RPMI7951 (cell line): ENCODE measurements at regions not wholly inside any gene's neighbourhood (a gene's known extent, or its start where the extent isn't known, plus 50 kb on each side); places are given as distances from the start of the nearest gene placed in this dataset.

Experiments used
- DNase-seq: peaks from one replicate; pipeline ENCODE4 v3.0.0-alpha.2; 2012; ENCODE audit warnings: low read depth

DNA sequence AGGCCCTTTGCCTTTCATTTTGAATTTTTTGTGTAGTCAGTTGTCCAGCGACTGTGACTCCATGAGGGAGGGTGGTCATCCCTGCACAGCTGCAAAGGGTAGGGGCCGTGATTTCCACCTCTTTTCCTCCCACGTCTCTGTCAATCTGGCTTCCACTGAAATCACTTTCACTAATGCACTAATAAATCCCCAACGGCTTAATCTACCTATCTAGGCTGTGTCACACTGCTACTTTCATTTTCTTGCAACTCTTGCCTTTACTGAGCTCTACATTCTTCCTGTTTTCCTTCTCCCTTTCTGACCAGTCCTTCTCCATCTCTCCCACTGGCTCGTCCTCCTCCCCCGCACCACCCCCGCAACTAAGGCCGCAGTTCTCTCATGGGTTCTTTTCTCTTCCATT is 212.3 kb upstream of the FOXN3 start:
- no peak for DNase-seq

DNA sequence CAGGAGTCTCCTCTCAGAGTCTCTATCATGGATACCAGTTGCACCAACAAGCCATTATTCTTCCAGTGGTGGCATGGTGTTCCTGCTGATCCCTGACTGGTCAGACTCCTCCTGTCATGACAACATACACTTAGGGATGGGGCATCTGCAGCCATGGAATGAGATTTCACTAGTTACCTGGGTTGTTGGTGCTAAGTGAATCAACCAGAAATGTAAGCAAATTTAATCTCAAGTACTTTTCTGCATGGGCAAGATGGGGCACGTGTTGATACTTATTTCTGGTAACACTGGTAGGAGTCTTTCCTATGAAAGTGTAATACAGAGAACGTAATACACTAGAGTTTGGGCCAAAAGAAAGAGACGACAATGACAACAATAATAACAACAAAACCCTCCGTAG is 211.5 kb upstream of the FOXN3 start:
- DNase-seq, result no peak

DNA sequence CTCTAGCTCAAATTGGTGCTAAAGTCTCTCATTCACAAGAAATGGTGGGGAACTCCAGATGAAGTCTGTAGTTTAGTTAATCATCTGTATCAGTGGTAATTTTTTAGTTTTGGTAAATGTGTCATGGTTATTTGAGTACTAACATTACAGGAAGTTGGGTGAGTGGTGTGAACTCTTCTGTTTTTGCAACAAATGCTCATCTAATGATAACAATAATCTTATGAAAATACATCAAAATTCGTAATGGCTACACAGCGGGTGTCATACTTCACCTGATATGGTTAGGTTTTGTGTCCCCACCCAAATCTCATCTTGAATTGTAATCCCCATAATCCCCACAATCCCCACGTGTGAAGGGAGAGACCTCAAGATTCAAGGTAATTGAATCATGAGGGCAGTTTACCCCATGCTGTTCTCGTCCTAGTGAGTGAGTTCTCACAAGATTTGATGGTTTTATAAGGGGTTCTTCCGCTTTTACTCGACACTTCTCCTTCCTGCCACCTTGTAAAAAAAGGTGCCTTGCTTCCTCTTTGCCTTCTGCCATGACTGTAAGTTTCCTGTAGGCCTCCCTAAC is 209.3 kb upstream of the FOXN3 start:
- DNase-seq, result no peak

DNA sequence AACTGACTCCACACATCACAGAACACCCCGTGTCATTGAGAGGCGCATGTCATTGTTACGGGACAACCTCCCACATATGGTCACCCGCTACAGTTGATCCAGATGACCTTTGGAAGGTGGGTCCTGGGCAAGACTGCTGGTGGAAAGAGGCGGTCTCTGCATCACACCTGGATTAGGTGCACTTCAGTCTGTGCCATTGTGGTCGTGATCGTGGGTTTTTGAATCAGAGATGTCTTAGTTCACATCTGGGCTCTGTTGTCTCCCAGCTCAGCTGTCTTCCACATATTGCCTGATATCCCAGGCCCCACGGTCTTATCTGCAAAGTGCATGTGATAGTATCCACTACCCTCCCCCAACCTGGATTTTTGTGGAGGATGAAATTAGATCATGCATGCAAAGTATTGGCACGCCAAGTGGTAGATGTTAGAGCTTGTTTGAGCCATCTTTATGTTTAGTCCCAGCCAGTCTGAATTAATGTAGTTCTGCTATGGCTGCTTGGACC is 208.7 kb upstream of the FOXN3 start:
- no peak for DNase-seq

DNA sequence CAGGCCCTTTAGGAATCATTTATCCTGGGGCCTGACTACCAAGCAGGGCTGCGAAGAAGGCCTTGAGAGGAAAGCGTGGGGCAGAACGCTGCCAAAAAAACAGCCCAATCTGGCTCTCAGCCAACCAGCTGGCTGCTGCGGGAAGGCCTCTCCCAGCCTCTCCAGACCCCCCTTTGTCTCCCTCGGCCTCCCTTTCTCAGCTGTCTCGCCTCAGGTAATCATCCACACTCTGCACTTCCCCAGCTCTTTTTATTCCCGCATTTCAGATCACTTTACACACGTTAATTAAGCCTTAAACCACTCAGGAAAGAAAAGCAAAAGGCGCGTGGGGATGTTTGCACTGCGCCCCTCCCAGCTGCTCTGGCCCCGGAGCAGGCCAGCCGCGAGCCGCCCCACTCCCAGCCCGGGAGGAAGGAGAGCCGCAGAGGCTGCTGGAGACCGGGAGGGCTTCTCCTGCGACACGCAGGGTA is 208.2 kb upstream of the FOXN3 start:
- DNase-seq, result no peak

DNA sequence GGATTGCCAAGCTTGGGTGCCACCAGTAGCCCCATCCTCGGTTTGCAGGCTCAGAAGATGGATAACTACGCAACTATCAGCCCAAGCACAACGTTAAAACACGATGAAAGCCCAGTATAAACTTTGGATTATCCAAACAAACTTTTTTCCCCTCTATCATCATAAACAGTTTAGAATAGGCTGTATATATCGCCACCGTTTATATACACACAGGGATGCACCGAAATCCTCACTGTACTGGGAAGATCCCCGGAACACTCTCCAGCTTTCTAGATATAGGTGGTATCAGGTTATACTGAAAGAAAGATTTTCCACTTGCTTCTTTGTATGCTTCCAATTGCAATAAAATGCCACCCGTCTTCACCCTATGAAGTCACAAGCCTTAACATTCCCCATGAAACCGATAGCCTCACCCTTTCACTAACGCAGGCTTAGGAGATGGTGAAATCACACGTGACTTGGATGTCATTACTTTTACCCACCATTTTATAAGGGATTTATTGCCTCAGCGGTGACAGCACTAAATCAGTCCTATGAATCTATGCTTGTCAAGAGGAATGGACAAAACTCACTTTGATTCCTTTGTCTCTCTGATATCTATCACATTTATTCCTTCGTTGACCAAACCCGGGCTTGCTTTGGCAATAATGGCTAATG is 207.6 kb upstream of the FOXN3 start:
- no peak for DNase-seq

DNA sequence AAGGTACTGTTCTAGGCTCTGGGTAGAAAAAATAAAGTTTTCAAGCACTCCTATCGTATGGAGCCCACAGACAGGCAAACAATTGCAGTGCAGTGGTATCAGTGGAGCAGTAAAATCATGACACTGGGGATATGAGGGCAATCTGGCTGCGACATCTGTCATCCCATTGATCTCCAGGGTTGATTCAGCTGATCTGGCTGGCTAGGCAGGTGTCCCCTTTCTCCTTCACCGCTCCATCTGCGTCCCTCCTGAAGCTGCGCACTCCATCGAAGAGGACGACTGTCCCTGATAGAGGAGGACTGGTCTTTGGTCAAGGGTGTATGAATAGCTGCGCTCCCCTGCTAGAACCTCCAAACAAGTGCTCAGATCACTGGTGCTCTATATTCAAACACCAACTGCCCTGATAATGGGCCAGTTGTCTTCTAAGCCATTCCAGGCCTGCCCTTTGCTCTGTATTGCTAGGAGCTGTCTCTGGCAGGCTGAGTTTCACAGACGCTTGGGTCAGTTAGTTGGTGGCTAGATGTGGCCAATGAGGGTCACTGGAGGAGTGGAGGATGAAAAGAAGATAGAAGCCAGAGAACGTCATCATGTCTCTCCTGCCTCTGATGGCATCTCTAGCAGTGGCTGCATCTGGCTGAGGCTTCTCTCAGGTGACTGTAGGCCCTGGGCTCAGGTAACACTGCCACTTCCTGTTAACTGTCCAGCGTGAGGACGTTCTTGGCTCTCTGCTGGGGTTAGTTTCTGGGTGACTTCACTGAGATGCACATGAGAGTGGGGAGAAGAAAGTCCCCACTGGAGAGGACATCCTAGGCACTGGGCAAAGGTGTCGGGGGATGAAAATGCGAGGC is 205.0 kb upstream of the FOXN3 start:
- no peak for DNase-seq

DNA sequence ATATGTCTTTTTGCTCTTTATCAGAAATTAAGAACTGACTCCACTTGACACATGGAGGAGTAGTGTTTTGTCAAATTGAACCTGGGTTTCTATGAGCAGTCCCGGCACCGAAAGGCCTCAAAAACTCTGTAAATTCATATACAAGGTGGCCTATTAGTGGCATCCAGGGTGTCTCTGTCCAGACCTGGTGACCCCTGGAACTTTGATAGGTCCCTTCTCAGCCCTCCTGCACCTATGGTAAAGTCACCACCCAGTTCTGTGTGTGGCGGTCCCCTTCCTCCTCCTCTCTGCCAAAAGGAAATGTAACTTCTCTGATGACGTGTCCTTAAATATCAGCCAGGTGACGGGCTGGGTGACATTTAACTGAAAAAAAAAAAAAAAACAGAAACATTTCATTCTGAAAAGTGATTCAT is 204.0 kb upstream of the FOXN3 start:
- no peak for DNase-seq

DNA sequence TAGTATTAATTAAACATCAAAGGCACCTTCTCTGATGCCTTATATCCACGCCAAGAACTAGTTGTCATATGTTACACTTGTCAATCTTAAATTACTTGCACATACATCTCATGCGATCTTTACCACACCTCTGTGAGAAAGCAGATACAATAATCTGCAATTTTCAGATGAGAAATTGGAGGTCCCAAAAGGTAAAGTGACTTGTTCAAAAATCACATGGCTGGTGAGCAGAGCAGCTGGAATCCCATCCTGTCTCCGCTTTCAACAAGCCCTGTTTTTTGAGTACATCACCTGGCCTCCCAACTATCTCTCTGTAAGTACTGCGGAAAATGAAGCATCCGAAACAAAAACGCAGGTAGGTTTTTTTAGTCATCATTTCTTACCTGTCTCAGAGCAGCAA is 203.4 kb upstream of the FOXN3 start:
- DNase-seq, result no peak

DNA sequence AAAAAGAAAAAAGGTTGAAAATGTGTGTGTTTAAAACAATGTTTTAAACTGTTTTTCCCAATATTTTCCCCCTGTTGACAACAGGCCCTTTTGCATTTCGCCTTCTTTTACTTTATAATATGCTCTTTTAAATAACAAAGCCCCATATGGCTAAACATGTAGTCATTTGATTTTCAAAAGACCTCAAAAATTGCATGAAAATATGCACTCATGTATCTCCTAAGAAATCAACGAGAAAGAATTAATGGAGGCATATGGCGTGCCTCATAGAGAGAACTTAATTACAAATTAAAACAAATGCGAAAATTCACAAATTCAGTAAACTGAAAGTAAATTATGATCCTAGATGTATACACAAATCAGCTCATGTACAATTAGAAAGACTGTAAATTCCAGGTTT is 202.6 kb upstream of the FOXN3 start:
- no peak for DNase-seq

DNA sequence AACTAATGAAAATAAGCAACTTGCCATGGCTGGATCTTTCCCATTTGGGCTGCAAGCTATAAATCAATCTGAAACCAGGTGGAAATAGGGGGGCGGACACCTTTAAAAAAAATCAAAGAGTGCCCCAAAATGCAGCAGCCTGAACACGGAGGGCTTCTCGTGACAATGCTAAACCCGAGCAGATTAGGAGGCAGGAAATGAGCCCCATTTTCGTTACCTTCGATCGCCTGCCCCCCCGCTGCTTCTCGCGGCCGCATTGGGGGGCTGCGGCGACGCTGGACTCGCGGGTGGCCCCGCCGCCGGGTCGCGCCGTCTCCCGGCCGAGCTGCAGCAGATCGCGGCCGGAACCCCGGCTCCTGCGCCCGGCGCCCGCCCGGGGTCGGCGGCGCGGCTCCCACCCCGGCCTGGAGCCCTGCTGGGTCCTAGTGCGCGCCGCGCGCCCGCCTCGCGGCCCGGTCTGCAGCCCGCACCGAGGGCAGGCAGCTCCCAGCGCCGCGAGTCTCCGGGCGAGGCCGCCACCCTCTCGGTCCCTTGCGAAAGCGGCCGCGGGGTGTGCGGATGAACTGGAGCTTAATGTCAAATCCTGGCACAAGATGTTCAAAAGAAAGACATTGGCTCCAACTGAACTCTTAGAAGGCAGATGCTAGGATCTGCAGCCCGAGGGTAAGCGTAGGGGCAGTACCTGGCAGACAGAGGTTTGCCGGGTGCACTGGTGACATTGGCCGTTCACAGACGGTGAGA is 201.9 kb upstream of the FOXN3 start:
- peak; percentile 56 for DNase-seq

DNA sequence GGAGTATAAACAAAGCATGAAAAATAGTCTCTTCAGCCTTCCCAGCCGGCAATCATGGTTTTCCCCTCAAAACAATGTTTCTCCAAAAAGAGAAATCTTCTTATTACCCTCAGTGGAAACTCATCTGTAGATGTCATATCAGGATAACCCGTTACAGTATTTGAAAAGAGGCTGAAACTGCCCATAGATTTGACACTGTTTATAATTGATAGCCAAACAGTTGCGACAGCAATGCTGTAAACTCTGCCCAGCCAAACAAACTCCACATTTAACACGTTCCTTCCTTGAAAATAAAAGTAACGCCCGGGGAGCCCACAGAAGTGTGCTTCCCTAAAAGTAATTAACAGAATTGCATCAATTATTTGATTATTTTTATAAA is 201.3 kb upstream of the FOXN3 start:
- peak; percentile 6 for DNase-seq

DNA sequence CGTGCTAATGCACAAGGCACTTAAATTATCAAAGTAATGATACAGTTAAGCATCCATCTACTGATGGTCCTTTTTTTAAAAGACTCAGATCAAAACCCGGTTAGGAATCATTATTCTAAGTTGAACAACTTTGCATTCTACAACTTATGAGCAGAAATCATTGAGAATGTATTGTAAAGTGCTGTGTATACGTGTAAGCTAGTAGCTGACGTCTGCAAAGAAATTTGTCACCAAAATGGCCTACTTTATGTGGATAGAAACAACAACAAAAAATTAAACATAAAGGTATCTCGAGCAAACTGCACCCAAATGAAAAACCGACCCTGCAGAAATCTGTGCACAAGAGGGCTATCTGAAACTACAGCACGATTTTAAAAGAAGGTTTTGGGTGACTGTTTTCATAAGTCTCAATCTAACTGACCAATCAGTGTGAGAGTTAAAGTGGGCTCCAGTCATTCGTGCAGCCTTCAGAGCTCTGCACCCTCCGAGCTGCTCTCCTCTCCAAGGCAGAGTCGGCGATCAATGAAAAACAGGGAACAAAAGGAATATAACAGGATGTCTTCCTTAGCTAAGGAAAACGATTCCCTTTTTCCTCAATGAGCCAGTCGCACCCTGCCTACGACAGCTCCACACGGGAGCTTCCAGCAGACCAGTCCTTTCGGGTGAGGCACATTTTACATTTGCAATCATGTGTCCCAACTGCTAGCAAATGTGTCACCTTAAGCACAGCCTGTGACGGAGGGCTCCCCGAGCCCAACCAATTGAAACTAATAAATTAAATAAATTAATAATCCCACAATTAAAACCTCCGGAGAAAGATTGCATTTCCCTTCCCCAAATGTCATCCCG is 200.7 kb upstream of the FOXN3 start:
- DNase-seq, result peak; percentile 32

DNA sequence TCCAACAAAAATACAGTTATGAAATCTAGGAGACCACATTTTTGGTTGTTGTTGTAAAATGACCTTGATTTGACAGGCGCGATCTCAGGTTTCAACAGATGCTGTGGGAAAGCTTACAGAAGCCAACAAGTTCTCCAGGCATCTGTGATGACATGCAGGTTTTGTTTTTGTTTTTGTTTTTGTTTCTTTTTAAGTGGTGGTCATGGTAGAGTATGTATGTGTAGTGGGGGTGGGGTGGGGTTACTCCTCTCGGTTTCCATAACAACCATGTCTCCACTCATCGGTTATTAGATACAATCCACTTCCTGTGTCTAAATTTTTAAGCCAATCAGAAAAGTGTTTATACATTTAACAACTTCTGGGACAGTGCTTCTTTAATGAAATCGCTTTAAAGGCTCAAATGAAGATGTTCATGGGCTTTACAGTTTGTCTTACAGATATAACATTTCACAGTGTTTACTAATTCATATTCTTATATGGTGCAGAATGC is 199.9 kb upstream of the FOXN3 start:
- peak; percentile 16 for DNase-seq

DNA sequence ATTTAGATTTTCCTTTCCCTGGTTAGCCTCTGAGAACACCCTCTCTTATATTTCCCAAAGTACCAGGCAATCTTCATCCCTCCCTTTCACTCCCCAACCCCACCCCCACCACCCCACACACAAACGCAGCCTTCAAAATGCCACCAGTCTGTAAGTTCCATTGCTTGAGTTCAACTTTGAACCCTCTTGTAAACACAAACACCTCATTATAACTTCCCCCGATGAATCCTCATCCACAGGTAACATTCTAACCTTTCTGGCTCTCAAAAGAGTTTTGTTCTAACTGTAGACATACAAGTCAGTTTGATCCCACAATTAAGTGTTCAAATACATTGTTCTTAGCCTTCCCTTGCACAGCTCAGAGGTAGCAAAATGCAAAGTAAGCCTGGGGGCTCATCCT is 199.4 kb upstream of the FOXN3 start:
- DNase-seq, result no peak

DNA sequence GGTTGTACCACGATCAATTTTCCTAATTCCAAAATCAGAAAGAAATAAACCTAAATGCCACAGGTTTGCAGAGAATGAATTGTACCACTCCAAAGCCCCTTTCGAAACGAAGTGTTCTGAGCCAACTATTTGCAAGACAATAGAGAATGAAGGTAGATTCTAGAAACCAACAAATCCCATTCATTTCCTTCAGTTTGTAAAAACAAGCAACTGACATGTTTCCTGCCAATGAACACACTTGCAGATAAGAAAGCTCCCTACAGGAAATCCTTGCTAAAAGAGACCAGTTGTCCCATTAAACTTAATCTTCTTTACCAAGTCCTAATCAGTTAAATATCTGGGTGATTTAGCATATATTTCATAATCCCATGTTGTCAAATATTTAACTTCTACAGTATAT is 198.4 kb upstream of the FOXN3 start:
- DNase-seq, result no peak

DNA sequence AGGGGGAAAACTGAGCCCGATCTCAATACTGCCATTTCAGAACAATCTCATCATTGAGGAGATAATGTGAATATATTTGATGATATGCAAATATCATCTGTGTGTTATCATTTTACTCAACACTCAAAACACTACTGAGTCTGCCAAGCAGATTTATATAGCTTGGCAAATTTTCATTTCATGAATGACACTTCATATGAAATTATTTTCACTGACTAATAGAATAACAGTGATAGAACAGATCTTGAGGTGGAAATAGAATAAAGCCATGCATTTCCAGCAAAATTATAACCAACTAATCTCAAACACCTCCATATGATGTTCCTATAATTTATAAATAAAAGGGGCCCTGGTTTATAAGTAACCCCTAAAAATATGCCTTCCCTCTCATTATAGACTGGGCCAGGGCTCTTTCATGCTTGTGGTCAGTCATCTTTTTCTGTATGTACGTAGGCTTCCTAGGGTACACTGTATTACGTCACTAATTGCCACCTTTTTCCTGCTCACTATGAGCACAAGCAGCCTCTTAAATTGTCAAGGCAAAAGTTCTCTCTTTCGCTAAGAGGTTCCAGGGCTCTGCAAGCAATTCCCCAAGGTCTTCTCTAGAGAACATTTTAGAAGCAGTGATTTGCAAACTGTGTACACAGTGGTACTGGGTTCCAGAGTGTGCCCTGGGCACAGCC is 197.1 kb upstream of the FOXN3 start:
- no peak for DNase-seq

DNA sequence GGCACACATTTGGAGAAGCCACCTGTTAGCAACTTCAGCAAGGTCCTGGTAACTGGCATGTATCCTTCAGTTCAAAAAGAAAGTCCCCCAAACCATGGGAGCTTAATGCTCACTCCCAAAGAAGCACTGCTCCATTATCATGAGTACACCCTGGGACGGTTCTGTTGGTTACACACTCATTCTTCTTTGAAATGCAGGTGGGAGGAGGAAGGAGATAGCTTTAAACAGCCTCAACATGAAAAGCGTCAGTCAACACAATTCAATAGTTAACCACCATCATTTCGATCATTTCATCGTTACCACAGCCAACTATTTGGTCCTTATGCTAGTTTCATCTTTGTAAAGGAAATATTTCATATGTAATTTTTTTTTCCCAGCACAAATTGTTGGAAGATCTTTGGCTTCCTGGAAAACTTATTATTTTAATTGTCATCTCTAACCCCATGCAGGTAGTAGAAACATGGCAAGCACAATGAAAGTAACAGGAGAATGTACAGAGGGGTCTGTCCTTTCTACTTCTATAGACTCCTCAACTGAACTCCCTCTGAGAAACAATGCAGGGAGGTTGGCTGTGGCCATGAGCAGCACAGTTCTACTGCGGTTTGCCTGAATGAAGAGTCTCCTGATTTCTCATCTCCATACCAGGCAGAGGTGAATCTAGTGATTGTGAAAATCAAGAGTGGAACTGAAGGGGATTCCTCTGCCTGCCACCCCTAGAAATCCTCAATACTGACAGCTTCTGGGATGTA is 196.4 kb upstream of the FOXN3 start:
- no peak for DNase-seq

DNA sequence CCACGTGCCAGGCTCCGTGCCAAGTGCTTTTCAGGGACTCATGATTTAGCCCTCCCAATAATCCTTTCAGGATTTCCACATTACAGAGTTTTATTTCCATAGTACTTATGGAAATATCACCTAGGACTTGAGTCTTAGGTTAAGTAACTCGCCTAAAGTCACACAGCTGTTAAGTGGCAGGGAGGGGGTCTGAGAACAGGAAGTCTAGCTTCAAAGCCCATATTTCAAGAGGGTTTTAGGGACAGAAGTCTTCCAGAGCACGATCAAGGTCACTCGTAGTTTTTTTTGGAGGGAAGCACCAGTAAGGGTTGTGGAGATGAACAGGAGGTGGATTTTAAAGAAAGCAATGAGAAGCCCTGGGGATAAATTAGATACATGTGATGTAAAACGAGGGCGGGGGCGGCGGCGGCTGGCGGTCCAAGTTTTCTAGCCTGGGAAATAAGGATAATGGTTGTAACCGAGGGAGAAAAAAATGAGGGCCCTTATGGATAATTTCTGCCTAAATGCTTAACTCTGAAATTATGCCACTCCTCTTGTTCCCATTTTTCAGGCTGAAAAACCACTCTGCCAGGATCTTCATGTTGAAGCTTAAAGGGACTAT is 192.6 kb upstream of the FOXN3 start:
- no peak for DNase-seq
